Prostate gland (tissue), 2 donors: ENCODE measurements at regions not wholly inside any gene's neighbourhood (a gene's known extent, or its start where the extent isn't known, plus 50 kb on each side); places are given as distances from the start of the nearest gene placed in this dataset.

Source experiments
- CTCF ChIP-seq, 4 experiments: fragments of 200-600 bp in 2 of 4; fragments of 450-650 bp in 2 of 4; sonication (generic) in 2 of 4; IDR thresholded peaks; 1 replicate in 3 of 4; 2 replicates in 1 of 4; pipeline ENCODE4 v1.5.1; 2016 to 2019; ENCODE audit warnings: antibody characterized with exemption in 4 of 4, mild to moderate bottlenecking in 2 of 4, moderate library complexity in 2 of 4
- POLR2AphosphoS5 ChIP-seq: sonication (generic); formaldehyde crosslinking; IDR thresholded peaks from one replicate; pipeline ENCODE4 v1.6.1; 2017; ENCODE audit warnings: antibody characterized with exemption

DNA sequence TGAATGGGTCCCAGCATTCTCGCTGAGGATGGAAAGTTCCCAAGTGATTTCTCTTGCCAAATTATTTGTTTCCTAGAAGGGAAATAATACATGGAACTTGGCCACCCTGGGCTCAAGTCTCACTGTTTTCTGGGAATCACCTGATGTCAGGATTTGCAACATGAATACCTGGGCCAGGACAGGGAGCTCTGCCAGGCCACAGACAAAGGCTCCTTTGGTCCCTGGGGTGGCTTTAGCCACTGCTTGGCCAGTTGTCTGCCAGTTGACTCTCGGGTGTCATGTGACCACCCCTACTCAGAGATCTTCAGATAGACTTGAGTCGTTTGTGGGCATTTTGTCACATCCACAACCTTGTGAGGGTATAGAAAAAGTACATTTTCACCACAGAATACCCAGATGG lies 258.0 kb upstream of the HABP2 start:
- no peak for TF ChIP-seq CTCF (IDR thresholded peaks at IDR 0.05)
- TF ChIP-seq POLR2AphosphoS5: no peak
